Effector CD4-positive, alpha-beta T cell (primary cell): ENCODE measurements at regions not wholly inside any gene's neighbourhood (a gene's known extent, or its start where the extent isn't known, plus 50 kb on each side); places are given as distances from the start of the nearest gene placed in this dataset.
A peak's percentile ranks its signal among the peaks of the same experiment; 100 is the strongest.

ENCODE experiments used
- DNase-seq: peaks from one replicate; pipeline ENCODE4 v3.0.0-alpha.2; 2020

GRCh38 chr6:141364694-141365093 lies 768.0 kb upstream of the GJE1 start:
- no peak for DNase-seq

- DNase-seq, result no peak
These were observed 768.5 kb upstream of the GJE1 start for GRCh38 chr6:141364232-141364631.

GRCh38 chr6:141361559-141361958 lies 771.2 kb upstream of the GJE1 start:
- no peak for DNase-seq

- DNase-seq, result no peak
These were observed 772.8 kb upstream of the GJE1 start for GRCh38 chr6:141359953-141360352.

GRCh38 chr6:141354191-141354955 lies 778.4 kb upstream of the GJE1 start:
- no peak for DNase-seq

GRCh38 chr6:141351721-141352120 lies 781.0 kb upstream of the GJE1 start:
- no peak for DNase-seq

- no peak for DNase-seq
These were observed 783.0 kb upstream of the GJE1 start for GRCh38 chr6:141349710-141350109.

GRCh38 chr6:141347906-141348492 lies 784.7 kb upstream of the GJE1 start:
- DNase-seq, result no peak

- no peak for DNase-seq
These were observed 785.6 kb upstream of the GJE1 start for GRCh38 chr6:141347086-141347485.

- DNase-seq, result no peak
These were observed 786.2 kb upstream of the GJE1 start for GRCh38 chr6:141346535-141346934.

GRCh38 chr6:141337191-141337590 lies 795.5 kb upstream of the GJE1 start:
- DNase-seq, result no peak

- DNase-seq, result no peak
These were observed 797.0 kb upstream of the GJE1 start for GRCh38 chr6:141335477-141336273.

GRCh38 chr6:141326925-141327324 lies 805.8 kb upstream of the GJE1 start:
- DNase-seq, result no peak

GRCh38 chr6:141326426-141326825 lies 806.3 kb upstream of the GJE1 start:
- peak; percentile 32 for DNase-seq

- DNase-seq, result no peak
These were observed 811.0 kb upstream of the GJE1 start for GRCh38 chr6:141321493-141322347.

GRCh38 chr6:141316236-141316635 lies 816.5 kb upstream of the GJE1 start:
- DNase-seq, result no peak

GRCh38 chr6:141313986-141314385 lies 818.7 kb upstream of the GJE1 start:
- no peak for DNase-seq

GRCh38 chr6:141309295-141309694 lies 823.4 kb upstream of the GJE1 start:
- no peak for DNase-seq

GRCh38 chr6:141307309-141307998 lies 825.3 kb upstream of the GJE1 start:
- DNase-seq, result no peak

GRCh38 chr6:141303907-141304306 lies 828.8 kb upstream of the GJE1 start:
- DNase-seq, result no peak

- DNase-seq, result no peak
These were observed 830.9 kb upstream of the GJE1 start for GRCh38 chr6:141301779-141302178.
